ENCODE measurements at regions not wholly inside any gene's neighbourhood (a gene's known extent, or its start where the extent isn't known, plus 50 kb on each side); places are given as distances from the start of the nearest gene placed in this dataset.

- no peak for DNase-seq (ENCODE audit: low read depth)
- in situ Hi-C loops (cut with HindIII; ENCODE audit: low sequenced_read_pairs): no loop called here
- TF ChIP-seq, protein P1, sequence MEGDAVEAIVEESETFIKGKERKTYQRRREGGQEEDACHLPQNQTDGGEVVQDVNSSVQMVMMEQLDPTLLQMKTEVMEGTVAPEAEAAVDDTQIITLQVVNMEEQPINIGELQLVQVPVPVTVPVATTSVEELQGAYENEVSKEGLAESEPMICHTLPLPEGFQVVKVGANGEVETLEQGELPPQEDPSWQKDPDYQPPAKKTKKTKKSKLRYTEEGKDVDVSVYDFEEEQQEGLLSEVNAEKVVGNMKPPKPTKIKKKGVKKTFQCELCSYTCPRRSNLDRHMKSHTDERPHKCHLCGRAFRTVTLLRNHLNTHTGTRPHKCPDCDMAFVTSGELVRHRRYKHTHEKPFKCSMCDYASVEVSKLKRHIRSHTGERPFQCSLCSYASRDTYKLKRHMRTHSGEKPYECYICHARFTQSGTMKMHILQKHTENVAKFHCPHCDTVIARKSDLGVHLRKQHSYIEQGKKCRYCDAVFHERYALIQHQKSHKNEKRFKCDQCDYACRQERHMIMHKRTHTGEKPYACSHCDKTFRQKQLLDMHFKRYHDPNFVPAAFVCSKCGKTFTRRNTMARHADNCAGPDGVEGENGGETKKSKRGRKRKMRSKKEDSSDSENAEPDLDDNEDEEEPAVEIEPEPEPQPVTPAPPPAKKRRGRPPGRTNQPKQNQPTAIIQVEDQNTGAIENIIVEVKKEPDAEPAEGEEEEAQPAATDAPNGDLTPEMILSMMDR (IDR thresholded peaks at IDR 0.05; ENCODE audit: low read depth, low read length, missing control alignments): no peak
- no peak overlapping the region for H3K4me3 ChIP-seq (ENCODE audit: low read depth, low read length)
Observed at GRCh38 chr3:102142379-102143060, 292.3 kb upstream of the ZPLD1 start.

DNA sequence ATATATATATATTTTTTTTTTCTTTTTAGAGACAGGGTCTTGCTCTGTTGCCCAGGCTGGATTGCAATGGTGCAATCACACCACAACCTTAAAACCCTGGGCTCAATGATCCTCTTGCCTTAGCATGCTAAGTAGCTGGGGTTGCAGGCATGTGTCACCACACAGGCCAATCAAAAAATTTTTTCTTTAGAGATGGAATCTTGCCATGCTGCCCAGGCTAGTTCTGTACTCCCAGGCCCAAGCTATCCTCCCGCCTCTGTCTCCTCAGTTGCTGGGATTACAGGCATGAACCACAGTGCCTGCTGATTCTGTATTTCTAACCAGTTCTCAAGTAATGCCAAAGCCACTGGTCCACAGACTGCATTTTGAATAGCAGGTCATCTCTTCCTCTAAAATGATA is 291.3 kb upstream of the ZPLD1 start:
- TF ChIP-seq, protein P1 (IDR thresholded peaks at IDR 0.05; ENCODE audit: low read depth, low read length, missing control alignments): no peak
- no peak for DNase-seq (ENCODE audit: low read depth)
- in situ Hi-C loops (cut with HindIII; ENCODE audit: low sequenced_read_pairs): no loop called here
- H3K4me3 ChIP-seq (ENCODE audit: low read depth, low read length): no peak overlapping the region

DNA sequence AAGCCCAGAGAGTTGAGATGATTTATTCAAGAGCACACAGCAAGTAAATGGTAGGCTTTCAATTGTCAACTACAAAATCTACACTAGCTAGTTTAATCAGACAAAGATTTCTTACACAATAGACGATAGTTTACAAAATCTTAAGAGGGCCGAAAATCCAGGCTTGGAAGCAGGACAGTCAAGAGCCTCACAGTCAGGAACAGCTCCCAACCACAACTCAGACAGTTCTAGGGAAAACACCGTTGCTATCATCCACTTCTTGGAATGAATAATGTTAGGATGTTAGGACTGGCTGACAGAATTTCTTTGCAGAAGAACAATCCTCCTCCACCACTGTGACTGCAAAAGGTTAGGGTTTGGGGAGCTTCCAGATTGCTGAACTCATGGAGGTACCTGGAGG is 290.8 kb upstream of the ZPLD1 start:
- no peak for DNase-seq (ENCODE audit: low read depth)
- no peak overlapping the region for H3K4me3 ChIP-seq (ENCODE audit: low read depth, low read length)
- in situ Hi-C loops (cut with HindIII; ENCODE audit: low sequenced_read_pairs): no loop called here

DNA sequence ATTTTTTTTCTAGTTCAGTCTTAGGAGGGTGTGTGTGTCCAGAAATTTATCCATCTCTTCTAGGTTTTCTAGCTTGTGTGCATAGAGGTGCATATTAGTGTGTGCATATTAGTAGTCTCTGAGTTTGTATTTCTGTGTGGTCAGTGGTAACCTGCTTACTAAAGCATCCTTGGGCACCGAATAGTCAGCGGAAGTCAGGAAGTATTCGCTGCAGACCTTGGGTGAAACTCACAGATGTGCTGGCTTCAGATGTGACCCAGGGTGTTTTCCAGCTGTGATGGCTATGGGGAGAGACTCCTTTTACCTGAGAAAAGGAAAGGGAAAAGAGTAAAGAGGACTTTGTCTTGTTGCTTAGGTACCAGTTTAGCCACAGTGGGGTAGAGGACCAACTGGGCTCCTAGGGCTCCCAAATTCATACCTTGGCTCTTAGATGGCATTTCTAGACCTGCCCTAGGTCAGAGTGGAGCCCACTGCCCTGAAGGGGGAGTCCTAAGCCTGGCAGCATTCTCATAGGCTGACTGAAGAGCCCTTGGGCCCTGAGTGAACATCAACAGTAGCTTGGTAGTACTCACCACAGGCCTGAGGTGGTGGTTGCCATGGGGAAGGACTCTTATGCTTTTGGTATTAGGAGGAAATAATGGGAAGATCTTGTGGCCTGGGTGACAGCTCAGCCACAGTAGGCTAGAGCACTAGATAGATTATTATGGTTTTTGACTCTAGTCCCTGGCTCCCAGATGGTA is 286.0 kb upstream of the ZPLD1 start:
- in situ Hi-C loops (cut with HindIII; ENCODE audit: low sequenced_read_pairs): no loop called here
- TF ChIP-seq, protein P1 (IDR thresholded peaks at IDR 0.05; ENCODE audit: low read depth, low read length, missing control alignments): no peak
- H3K4me3 ChIP-seq (ENCODE audit: low read depth, low read length): no peak overlapping the region
- no peak for DNase-seq (ENCODE audit: low read depth)

More for the DNA sequence above, 290.8 kb upstream of the ZPLD1 start:
- TF ChIP-seq, protein P1 (IDR thresholded peaks at IDR 0.05; ENCODE audit: low read depth, low read length, missing control alignments): no peak

DNA sequence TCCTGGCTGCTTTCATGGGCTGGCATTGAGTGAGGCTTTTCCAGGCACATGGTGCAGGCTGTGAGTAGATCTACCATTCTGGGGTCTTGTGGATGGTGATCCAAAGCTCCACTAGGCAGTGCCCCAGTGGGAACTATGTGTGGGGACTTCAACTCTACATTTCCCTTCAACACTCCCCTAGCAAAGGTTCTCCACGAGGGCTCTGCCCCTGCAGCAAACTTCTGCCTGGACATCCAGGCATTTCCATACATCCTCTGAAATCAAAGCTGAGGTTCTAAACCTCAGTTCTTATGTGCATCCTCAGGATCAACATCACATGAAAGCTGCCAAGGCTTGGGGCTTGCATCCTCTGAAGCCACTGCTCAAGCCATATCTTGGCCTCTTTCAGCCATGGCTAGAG is 282.9 kb upstream of the ZPLD1 start:
- no peak for DNase-seq (ENCODE audit: low read depth)
- TF ChIP-seq, protein P1 (IDR thresholded peaks at IDR 0.05; ENCODE audit: low read depth, low read length, missing control alignments): no peak
- in situ Hi-C loops (cut with HindIII; ENCODE audit: low sequenced_read_pairs): no loop called here
- no peak overlapping the region for H3K4me3 ChIP-seq (ENCODE audit: low read depth, low read length)

GRCh38 chr3:102156426-102156825 is 278.4 kb upstream of the ZPLD1 start:
- DNase-seq (ENCODE audit: low read depth): peak; percentile 78
- in situ Hi-C loops (cut with HindIII; ENCODE audit: low sequenced_read_pairs): no loop called here
- TF ChIP-seq, protein P1 (IDR thresholded peaks at IDR 0.05; ENCODE audit: low read depth, low read length, missing control alignments): no peak
- H3K4me3 ChIP-seq (ENCODE audit: low read depth, low read length): no peak overlapping the region

Measured in astrocyte of the cerebellum (primary cell).